Parathyroid adenoma (tissue), 2 donors: ENCODE measurements at regions not wholly inside any gene's neighbourhood (a gene's known extent, or its start where the extent isn't known, plus 50 kb on each side); places are given as distances from the start of the nearest gene placed in this dataset.

Experiments used
- H2AFZ ChIP-seq: fragments of 300-600 bp; sonication (generic); one replicate; pipeline ENCODE4 v1.7.0; 2017; ENCODE audit warnings: antibody characterized with exemption, mild to moderate bottlenecking
- H3K27ac ChIP-seq: fragments of 300-600 bp; sonication (generic); one replicate; pipeline ENCODE4 v1.7.0; 2017
- H3K27me3 ChIP-seq: fragments of 300-600 bp; sonication (generic); one replicate; pipeline ENCODE4 v1.7.0; 2017; ENCODE audit warnings: low read length; ENCODE audit not compliant: control insufficient read depth, insufficient read depth
- H3K36me3 ChIP-seq: fragments of 300-600 bp; sonication (generic); one replicate; pipeline ENCODE4 v1.7.0; 2017; ENCODE audit warnings: low read length; ENCODE audit not compliant: control insufficient read depth, insufficient read depth
- H3K4me1 ChIP-seq: fragments of 300-600 bp; sonication (generic); one replicate; pipeline ENCODE4 v1.7.0; 2017; ENCODE audit warnings: control low read depth
- H3K4me2 ChIP-seq: fragments of 300-600 bp; sonication (generic); one replicate; pipeline ENCODE4 v1.7.0; 2017; ENCODE audit warnings: low read length
- H3K4me3 ChIP-seq: fragments of 300-600 bp; sonication (generic); one replicate; pipeline ENCODE4 v1.7.0; 2017; ENCODE audit warnings: low read depth, low read length
- H3K79me2 ChIP-seq: fragments of 300-600 bp; sonication (generic); one replicate; pipeline ENCODE4 v1.7.0; 2017; ENCODE audit warnings: control low read depth
- H3K9ac ChIP-seq: fragments of 300-600 bp; sonication (generic); one replicate; pipeline ENCODE4 v1.7.0; 2017; ENCODE audit warnings: mild to moderate bottlenecking
- H3K9me3 ChIP-seq: fragments of 300-600 bp; sonication (generic); one replicate; pipeline ENCODE4 v1.7.0; 2017; ENCODE audit warnings: low read length; ENCODE audit not compliant: control insufficient read depth
- CTCF ChIP-seq: fragments of 300-600 bp; sonication (generic); IDR thresholded peaks from one replicate; pipeline ENCODE4 v1.7.0; 2017; ENCODE audit warnings: antibody characterized with exemption, mild to moderate bottlenecking
- donor health status: primary hyperparathyroidism.

DNA sequence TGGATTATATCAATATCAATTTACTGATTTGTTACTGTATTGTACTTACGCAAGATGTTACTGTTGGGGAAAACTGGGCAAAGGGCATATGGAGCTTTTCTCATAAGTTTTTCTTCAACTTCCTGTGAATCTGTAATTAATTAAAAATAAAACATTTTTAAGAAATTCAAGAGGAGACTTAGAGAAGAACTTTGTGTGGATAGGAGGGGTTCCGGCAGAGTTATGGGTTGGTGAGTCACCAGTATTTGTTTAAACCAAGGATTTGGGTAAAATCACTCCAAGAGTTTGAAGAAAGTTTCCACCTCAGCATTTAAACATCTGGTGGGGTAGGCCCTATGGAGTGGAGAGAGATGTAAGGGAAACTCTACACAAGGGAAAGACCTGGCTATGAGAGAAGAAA, 379.6 kb downstream of the TSHZ3 start:
- Histone ChIP-seq H3K4me2 (no peak overlapping the region), H3K9ac (no peak overlapping the region), H3K27me3 (no peaks in the 10 kb centered on the region), H3K4me3 (no peak overlapping the region), H3K9me3 (no peaks in the 10 kb centered on the region), H2AFZ (no peak overlapping the region), H3K79me2 (no peaks in the 10 kb centered on the region), H3K27ac (no peak overlapping the region), H3K36me3 (no peaks in the 10 kb centered on the region), H3K4me1 (no peaks in the 10 kb centered on the region)
- TF ChIP-seq CTCF = no peak

DNA sequence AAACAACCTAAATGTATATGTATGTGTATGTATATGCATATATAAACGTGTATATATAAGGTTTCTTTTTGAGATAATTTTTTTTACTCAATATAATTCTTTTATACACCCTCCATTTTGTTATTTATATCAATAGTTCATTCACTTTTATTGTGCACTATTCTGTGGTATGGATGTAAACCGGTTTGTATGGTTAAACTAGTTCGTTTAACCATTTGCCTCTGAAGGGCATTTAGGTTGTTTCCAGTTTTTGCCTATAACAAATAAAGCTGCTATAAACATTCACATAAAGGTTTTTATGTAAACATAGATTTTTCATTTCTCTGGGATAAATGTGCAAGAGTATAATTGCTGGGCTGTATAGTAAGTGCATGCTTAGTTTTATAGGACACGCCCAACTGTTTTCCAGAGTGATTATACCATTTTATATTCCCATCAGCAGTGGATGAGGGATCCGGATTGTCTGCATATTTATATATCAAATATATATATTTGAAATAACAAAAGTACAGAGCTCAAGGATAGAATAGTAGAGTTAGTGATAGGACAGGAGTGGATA, 380.3 kb downstream of the TSHZ3 start:
- Histone ChIP-seq H3K36me3 (no peaks in the 10 kb centered on the region), H3K27ac (no peak overlapping the region), H3K9ac (no peak overlapping the region), H2AFZ (no peak overlapping the region), H3K9me3 (no peaks in the 10 kb centered on the region), H3K4me2 (no peak overlapping the region), H3K4me1 (no peaks in the 10 kb centered on the region), H3K4me3 (no peak overlapping the region), H3K79me2 (no peaks in the 10 kb centered on the region), H3K27me3 (no peaks in the 10 kb centered on the region)
- TF ChIP-seq CTCF = no peak

DNA sequence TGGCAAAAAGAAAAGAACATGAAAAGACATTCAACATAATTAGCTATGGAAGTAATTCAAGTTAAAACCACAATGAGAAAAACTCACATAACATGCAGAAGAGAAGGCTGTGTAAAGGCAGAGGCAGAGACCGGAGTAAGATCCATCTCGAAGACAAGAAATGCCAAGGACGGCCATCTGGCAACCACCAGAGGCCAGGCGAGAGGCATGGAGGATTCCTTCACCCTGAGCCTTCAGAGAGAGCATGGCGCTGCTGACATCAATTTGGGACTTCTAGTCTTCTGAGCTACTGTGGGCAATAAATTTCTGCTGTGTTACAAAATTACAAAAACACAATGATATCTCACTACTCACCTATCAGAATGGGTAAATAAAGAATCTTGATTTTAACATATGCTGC, 381.0 kb downstream of the TSHZ3 start:
- Histone ChIP-seq H3K27ac (no peak overlapping the region), H3K36me3 (no peaks in the 10 kb centered on the region), H3K9ac (no peak overlapping the region), H3K9me3 (no peaks in the 10 kb centered on the region), H3K27me3 (no peaks in the 10 kb centered on the region), H3K4me2 (no peak overlapping the region), H3K4me3 (no peak overlapping the region), H3K79me2 (no peaks in the 10 kb centered on the region), H2AFZ (no peak overlapping the region), H3K4me1 (no peaks in the 10 kb centered on the region)
- TF ChIP-seq CTCF = no peak

GRCh38 chr19:30966486-30966885, 382.8 kb downstream of the TSHZ3 start:
- no peaks in the 10 kb centered on the region for H3K36me3 ChIP-seq
- TF ChIP-seq CTCF = no peak
- H3K79me2 ChIP-seq = no peaks in the 10 kb centered on the region

GRCh38 chr19:30959011-30959410, 390.2 kb downstream of the TSHZ3 start:
- no peak overlapping the region for H3K4me2 ChIP-seq
- no peaks in the 10 kb centered on the region for H3K9me3 ChIP-seq
- no peaks in the 10 kb centered on the region for H3K27me3 ChIP-seq
- no peak overlapping the region for H3K27ac ChIP-seq
- no peak overlapping the region for H3K4me3 ChIP-seq
- TF ChIP-seq CTCF = no peak
- no peaks in the 10 kb centered on the region for H3K36me3 ChIP-seq
- H3K79me2 ChIP-seq = no peaks in the 10 kb centered on the region
- no peaks in the 10 kb centered on the region for H3K4me1 ChIP-seq
- H3K9ac ChIP-seq = no peak overlapping the region
- H2AFZ ChIP-seq = no peak overlapping the region

More at GRCh38 chr19:30966486-30966885, 382.8 kb downstream of the TSHZ3 start:
- Histone ChIP-seq H3K4me2 (no peak overlapping the region), H3K9me3 (no peaks in the 10 kb centered on the region), H3K4me1 (no peaks in the 10 kb centered on the region), H3K27me3 (no peaks in the 10 kb centered on the region), H3K27ac (no peak overlapping the region), H3K4me3 (no peak overlapping the region), H3K9ac (no peak overlapping the region), H2AFZ (no peak overlapping the region)
